Keratinocyte (primary cell): ENCODE measurements at regions not wholly inside any gene's neighbourhood (a gene's known extent, or its start where the extent isn't known, plus 50 kb on each side); places are given as distances from the start of the nearest gene placed in this dataset.

ENCODE experiments used
- EZH2 ChIP-seq: IDR thresholded peaks from one replicate; pipeline ENCODE4 v1.6.1; 2012; ENCODE audit warnings: inconsistent platforms, mild to moderate bottlenecking, low read length, moderate library complexity
- TF ChIP-seq, protein P1 (sequence below), 3 experiments: IDR thresholded peaks in 1 of 3; conservative IDR thresholded peaks in 1 of 3; optimal IDR thresholded peaks in 1 of 3; 2 replicates in 2 of 3; 3 replicates in 1 of 3; pipeline versions ENCODE3 to v1.5.1; 2011; ENCODE audit warnings: low read length in 3 of 3, mild to moderate bottlenecking in 3 of 3, moderate library complexity in 2 of 3, control low read depth in 1 of 3, inconsistent platforms in 1 of 3; ENCODE audit not compliant: insufficient read depth in 2 of 3; ENCODE audit errors: extremely low read depth in 1 of 3

DNA sequence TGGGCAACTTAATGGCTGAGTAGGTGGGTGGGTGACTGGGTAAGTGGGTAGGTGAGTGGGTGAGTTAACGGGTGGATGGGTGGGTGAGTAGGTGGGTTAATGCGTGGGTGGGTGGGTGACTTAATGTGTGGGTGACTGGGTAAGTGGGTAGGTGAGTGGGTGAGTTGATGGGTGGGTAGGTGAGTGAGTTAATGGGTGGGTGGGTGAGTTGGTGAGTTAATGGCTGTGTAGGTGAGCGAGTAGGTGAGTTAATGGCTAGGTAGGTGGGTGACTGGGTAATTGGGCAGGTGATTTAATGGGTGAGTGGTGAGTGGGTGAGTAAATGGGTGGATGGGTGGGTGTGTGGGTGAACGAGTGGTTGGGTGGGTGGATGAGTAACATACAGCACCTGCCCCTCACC, 243.0 kb upstream of the MGMT start:
- TF ChIP-seq, protein P1, sequence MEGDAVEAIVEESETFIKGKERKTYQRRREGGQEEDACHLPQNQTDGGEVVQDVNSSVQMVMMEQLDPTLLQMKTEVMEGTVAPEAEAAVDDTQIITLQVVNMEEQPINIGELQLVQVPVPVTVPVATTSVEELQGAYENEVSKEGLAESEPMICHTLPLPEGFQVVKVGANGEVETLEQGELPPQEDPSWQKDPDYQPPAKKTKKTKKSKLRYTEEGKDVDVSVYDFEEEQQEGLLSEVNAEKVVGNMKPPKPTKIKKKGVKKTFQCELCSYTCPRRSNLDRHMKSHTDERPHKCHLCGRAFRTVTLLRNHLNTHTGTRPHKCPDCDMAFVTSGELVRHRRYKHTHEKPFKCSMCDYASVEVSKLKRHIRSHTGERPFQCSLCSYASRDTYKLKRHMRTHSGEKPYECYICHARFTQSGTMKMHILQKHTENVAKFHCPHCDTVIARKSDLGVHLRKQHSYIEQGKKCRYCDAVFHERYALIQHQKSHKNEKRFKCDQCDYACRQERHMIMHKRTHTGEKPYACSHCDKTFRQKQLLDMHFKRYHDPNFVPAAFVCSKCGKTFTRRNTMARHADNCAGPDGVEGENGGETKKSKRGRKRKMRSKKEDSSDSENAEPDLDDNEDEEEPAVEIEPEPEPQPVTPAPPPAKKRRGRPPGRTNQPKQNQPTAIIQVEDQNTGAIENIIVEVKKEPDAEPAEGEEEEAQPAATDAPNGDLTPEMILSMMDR (optimal IDR thresholded peaks at IDR 0.05 in 1 of 3, IDR thresholded peaks at IDR 0.05 in 1 of 3, conservative IDR thresholded peaks at IDR 0.05 in 1 of 3; ENCODE audit: extremely low read depth in 1 of 3, insufficient read depth in 2 of 3, low read length in 3 of 3), result no peak
- TF ChIP-seq EZH2, result no peak
